Endothelial cell (in vitro differentiated cells): ENCODE measurements at regions not wholly inside any gene's neighbourhood (a gene's known extent, or its start where the extent isn't known, plus 50 kb on each side); places are given as distances from the start of the nearest gene placed in this dataset.
A peak's percentile ranks its signal among the peaks of the same experiment; 100 is the strongest.

ENCODE experiments used
- DNase-seq: peaks from one replicate; pipeline ENCODE4 v3.0.0; 2021; ENCODE audit warnings: low spot score
- H3K27ac Mint-ChIP-seq: one replicate; pipeline ENCODE4 v1.8.0; 2021; ENCODE audit warnings: mixed read lengths, inconsistent platforms; ENCODE audit not compliant: unreplicated experiment
- H3K27me3 Mint-ChIP-seq: one replicate; pipeline ENCODE4 v1.8.0; 2021; ENCODE audit warnings: mild to moderate bottlenecking, moderate library complexity, mixed read lengths, inconsistent platforms; ENCODE audit not compliant: unreplicated experiment
- H3K36me3 Mint-ChIP-seq: one replicate; pipeline ENCODE4 v1.8.0; 2021; ENCODE audit warnings: mild to moderate bottlenecking, low read depth, mixed read lengths, inconsistent platforms; ENCODE audit not compliant: unreplicated experiment
- H3K4me1 Mint-ChIP-seq: one replicate; pipeline ENCODE4 v1.8.0; 2021; ENCODE audit warnings: mild to moderate bottlenecking, mixed read lengths, inconsistent platforms; ENCODE audit not compliant: unreplicated experiment
- H3K4me3 Mint-ChIP-seq: one replicate; pipeline ENCODE4 v1.8.0; 2021; ENCODE audit warnings: mild to moderate bottlenecking, mixed read lengths, inconsistent platforms; ENCODE audit not compliant: unreplicated experiment
- H3K9me3 Mint-ChIP-seq: one replicate; pipeline ENCODE4 v1.8.0; 2021; ENCODE audit warnings: mixed read lengths, inconsistent platforms; ENCODE audit not compliant: unreplicated experiment
- TF ChIP-seq, protein P1 (sequence below): fragments of 200-600 bp; sonication (generic); IDR thresholded peaks from one replicate; pipeline ENCODE4 v1.5.0; 2021; ENCODE audit warnings: antibody characterized with exemption; ENCODE audit not compliant: unreplicated experiment

- DNase-seq, result no peak
- Mint-ChIP-seq H3K27ac (no peak overlapping the region), H3K36me3 (no peaks in the 10 kb centered on the region), H3K9me3 (no peaks in the 10 kb centered on the region), H3K27me3 (no peaks in the 10 kb centered on the region), H3K4me1 (peaks cover 24% of the 10 kb centered on the region), H3K4me3 (no peak overlapping the region)
- TF ChIP-seq, protein P1, sequence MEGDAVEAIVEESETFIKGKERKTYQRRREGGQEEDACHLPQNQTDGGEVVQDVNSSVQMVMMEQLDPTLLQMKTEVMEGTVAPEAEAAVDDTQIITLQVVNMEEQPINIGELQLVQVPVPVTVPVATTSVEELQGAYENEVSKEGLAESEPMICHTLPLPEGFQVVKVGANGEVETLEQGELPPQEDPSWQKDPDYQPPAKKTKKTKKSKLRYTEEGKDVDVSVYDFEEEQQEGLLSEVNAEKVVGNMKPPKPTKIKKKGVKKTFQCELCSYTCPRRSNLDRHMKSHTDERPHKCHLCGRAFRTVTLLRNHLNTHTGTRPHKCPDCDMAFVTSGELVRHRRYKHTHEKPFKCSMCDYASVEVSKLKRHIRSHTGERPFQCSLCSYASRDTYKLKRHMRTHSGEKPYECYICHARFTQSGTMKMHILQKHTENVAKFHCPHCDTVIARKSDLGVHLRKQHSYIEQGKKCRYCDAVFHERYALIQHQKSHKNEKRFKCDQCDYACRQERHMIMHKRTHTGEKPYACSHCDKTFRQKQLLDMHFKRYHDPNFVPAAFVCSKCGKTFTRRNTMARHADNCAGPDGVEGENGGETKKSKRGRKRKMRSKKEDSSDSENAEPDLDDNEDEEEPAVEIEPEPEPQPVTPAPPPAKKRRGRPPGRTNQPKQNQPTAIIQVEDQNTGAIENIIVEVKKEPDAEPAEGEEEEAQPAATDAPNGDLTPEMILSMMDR, result no peak
Measured at GRCh38 chr11:45717526-45717925, 52.1 kb upstream of the CHST1 start.

DNA sequence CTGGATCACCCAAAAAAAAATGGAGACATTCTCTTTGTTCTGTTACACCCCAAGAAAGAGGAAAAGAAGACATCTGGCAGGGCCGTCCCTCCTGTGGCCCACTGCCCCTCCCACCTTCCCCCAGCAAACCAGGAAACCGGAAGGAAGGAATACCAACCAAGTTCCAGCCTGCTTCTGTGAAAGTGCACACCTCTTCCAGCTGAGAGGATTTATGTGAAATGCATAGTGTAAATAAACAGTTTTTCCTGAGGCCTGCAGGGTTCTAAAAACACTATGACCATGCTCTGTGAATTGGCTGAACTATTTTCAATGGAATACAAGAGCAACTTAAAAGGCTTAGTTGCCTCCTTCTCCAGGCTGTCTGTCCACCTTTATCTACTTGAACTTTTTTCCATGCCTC, 50.0 kb upstream of the CHST1 start:
- H3K4me1 Mint-ChIP-seq, result peaks cover 24% of the 10 kb centered on the region
- H3K36me3 Mint-ChIP-seq, result no peaks in the 10 kb centered on the region
- H3K9me3 Mint-ChIP-seq, result no peaks in the 10 kb centered on the region
- no peak overlapping the region for H3K4me3 Mint-ChIP-seq
- TF ChIP-seq, protein P1, result no peak
- peaks cover 1% of the 10 kb centered on the region for H3K27me3 Mint-ChIP-seq
- peak overlapping the region; percentile 59 for H3K27ac Mint-ChIP-seq
- DNase-seq, result peak; percentile 11
